Right ventricle myocardium superior (tissue), 1 donor: ENCODE measurements at regions not wholly inside any gene's neighbourhood (a gene's known extent, or its start where the extent isn't known, plus 50 kb on each side); places are given as distances from the start of the nearest gene placed in this dataset.
"Not testable (repeated sequence)": the region's sequence is repeated elsewhere in the genome, so short reads cannot be mapped to it uniquely, and the experiment has no call there.

Experiments used
- ATAC-seq: fragments of 200-7000 bp; cut with Tn5 transposase; one replicate; pipeline ENCODE4 v1.9.1; 2020; ENCODE audit warnings: mild to moderate bottlenecking; ENCODE audit not compliant: poor library complexity
- DNase-seq: peaks from one replicate; pipeline ENCODE4 v3.0.0-alpha.2; 2020
- intact Hi-C: fragments of 100-400 bp; cut with DNase I; formaldehyde crosslinking; loops from one replicate; pipeline ENCODE4 v1.11.2; 2022
- donor health status: DM: no; HTN: yes; CAD: no; lungs with severe emphysema.

- intact Hi-C loops: no loop called here
- DNase-seq (no peak), ATAC-seq (no peak)
Observed at GRCh38 chr16:72473631-72474030, 301.7 kb upstream of the PMFBP1 start.

GRCh38 chr16:72471317-72471924, 299.5 kb upstream of the PMFBP1 start:
- intact Hi-C loops: no loop called here

GRCh38 chr16:72470541-72470940, 298.6 kb upstream of the PMFBP1 start:
- intact Hi-C loops: no loop called here
- ATAC-seq: no peak
- DNase-seq: no peak

More at GRCh38 chr16:72471317-72471924, 299.5 kb upstream of the PMFBP1 start:
- no peak for ATAC-seq
- no peak for DNase-seq

GRCh38 chr16:72469932-72470331, 298.0 kb upstream of the PMFBP1 start:
- DNase-seq (no peak), ATAC-seq (no peak)
- intact Hi-C loops: no loop called here

- ATAC-seq (no peak), DNase-seq (no peak)
- intact Hi-C loops: no loop called here
Observed at GRCh38 chr16:72468582-72468981, 296.6 kb upstream of the PMFBP1 start.

GRCh38 chr16:72467157-72467759, 295.3 kb upstream of the PMFBP1 start:
- intact Hi-C loops: no loop called here

GRCh38 chr16:72464597-72465368, 292.8 kb upstream of the PMFBP1 start:
- intact Hi-C loops: no loop called here
- ATAC-seq (no peak), DNase-seq (no peak)

More at GRCh38 chr16:72467157-72467759, 295.3 kb upstream of the PMFBP1 start:
- no peak for ATAC-seq
- no peak for DNase-seq

- intact Hi-C loops: no loop called here
- DNase-seq: no peak
- no peak for ATAC-seq
Observed at GRCh38 chr16:72464052-72464451, 292.1 kb upstream of the PMFBP1 start.

- intact Hi-C loops: no loop called here
- ATAC-seq (no peak), DNase-seq (no peak)
Observed at GRCh38 chr16:72458035-72458434, 286.1 kb upstream of the PMFBP1 start.

- ATAC-seq: no peak
- intact Hi-C loops: no loop called here
- DNase-seq: no peak
Observed at GRCh38 chr16:72457243-72457940, 285.4 kb upstream of the PMFBP1 start.

- DNase-seq: no peak
- ATAC-seq: no peak
- intact Hi-C loops: no loop called here
Observed at GRCh38 chr16:72455743-72456659, 284.0 kb upstream of the PMFBP1 start.

- ATAC-seq, intact Hi-C loops, DNase-seq: not testable (repeated sequence)
Observed at GRCh38 chr16:72453856-72454255, 281.9 kb upstream of the PMFBP1 start.

GRCh38 chr16:72444696-72445095, 272.7 kb upstream of the PMFBP1 start:
- ATAC-seq (no peak), DNase-seq (no peak)
- intact Hi-C loops: no loop called here

GRCh38 chr16:72443809-72444208, 271.9 kb upstream of the PMFBP1 start:
- intact Hi-C loops: no loop called here
- DNase-seq: no peak
- ATAC-seq: no peak

GRCh38 chr16:72442385-72443158, 270.6 kb upstream of the PMFBP1 start:
- intact Hi-C loops: no loop called here
- ATAC-seq: no peak

GRCh38 chr16:72437891-72438290, 265.9 kb upstream of the PMFBP1 start:
- ATAC-seq (no peak), DNase-seq (no peak)
- intact Hi-C loops: no loop called here

More at GRCh38 chr16:72442385-72443158, 270.6 kb upstream of the PMFBP1 start:
- DNase-seq: no peak

GRCh38 chr16:72434159-72434558, 262.2 kb upstream of the PMFBP1 start:
- intact Hi-C loops: no loop called here
- DNase-seq (no peak), ATAC-seq (no peak)

- intact Hi-C loops: no loop called here
- no peak for ATAC-seq
- no peak for DNase-seq
Observed at GRCh38 chr16:72430121-72430520, 258.2 kb upstream of the PMFBP1 start.
